GM21717 (cell line): ENCODE measurements at regions not wholly inside any gene's neighbourhood (a gene's known extent, or its start where the extent isn't known, plus 50 kb on each side); places are given as distances from the start of the nearest gene placed in this dataset.
A peak's percentile ranks its signal among the peaks of the same experiment; 100 is the strongest.

Experiments
- ATAC-seq: cut with Tn5 transposase; IDR thresholded peaks from one replicate; pipeline ENCODE4 v1.9.1; 2021; ENCODE audit warnings: mild to moderate bottlenecking, moderate library complexity; ENCODE audit not compliant: unreplicated experiment

DNA sequence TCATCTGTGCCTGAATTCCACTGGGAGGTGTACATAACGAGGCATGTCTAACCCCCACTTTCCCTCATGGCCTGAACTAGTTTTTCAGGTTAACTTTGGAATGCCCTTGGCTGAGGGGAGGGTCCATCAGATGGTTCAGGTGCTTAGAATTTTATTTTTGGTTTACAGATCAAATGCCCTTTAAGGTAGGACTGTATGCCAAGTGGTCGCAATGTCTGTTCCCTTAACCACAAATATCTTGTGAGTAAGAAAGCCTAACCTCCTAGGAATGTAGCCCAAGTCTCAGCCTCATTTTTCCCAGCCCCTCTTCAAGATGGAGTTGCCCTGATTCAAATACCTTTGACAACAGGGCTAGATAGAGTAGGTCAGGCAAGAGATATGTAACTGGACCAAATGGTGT lies 78.4 kb downstream of the RNASET2 start:
- no peak for ATAC-seq

DNA sequence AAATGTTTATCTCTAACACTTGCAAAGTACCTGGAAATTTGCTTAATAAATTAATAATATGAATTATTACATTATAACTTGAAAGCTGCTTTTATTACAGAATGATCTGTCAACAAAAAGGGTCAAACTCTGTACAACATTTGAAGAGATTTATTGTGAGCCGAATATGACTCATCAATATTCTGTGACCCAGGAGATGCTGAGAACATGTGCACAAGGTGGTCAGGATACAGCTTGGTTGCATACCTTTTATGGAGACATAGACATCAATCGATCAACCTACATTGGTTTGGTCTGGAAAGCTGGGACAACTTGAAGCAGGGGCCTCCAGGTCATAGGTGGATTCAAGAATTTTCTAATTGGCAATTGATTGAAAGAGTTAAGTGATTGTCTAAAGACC lies 79.0 kb downstream of the RNASET2 start:
- ATAC-seq = no peak

DNA sequence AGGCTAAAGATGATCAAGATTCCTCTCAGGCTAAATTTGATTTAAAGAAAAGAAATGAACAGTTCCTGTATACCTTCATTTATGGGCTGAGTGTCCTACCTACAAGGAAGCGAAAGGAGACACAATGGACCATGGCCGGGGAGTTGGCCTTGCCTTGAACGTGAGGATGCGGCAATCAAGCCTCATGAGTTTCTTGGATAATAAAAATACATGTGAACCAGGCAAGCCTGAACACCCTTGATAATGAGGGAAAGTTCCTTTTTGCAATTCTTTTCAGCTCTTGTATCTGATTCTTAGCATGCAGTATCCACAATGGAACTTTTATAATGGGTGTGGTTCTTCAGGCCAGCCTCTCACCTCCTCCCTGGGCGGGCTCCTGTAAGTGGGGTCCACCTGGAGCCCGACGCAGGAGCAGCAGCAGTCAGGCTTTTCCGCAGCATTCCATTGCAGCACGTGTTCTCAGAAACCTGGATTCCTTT lies 83.8 kb downstream of the RNASET2 start:
- no peak for ATAC-seq

DNA sequence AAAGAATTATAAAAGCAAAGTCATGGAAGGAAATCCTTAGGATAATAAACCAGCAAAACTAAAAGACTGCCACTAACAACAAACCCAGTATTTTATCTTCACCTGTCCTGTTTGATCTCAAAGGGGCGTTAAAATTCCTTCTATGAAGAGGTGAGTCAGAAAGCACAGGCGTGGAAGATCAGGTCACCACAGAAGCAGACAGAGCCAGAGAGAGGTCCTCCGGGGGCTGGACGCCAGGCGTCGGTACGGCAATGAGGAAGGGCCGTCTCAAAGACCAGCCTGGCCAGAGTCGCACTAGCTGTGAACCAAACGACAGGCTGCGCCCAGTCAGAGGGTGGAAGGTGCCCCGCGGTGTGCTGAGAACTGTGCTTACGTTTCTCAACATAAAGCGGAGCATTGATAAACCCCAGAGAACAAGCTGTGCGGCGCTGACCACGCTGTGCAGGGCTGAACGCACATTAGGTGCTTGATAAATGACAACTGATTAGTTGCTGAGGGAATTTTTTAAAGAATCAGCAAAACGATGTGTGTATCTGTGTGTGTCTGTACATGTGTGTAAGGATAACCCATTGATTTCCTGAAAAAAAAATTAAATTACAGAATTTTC lies 85.6 kb downstream of the RNASET2 start:
- no peak for ATAC-seq

DNA sequence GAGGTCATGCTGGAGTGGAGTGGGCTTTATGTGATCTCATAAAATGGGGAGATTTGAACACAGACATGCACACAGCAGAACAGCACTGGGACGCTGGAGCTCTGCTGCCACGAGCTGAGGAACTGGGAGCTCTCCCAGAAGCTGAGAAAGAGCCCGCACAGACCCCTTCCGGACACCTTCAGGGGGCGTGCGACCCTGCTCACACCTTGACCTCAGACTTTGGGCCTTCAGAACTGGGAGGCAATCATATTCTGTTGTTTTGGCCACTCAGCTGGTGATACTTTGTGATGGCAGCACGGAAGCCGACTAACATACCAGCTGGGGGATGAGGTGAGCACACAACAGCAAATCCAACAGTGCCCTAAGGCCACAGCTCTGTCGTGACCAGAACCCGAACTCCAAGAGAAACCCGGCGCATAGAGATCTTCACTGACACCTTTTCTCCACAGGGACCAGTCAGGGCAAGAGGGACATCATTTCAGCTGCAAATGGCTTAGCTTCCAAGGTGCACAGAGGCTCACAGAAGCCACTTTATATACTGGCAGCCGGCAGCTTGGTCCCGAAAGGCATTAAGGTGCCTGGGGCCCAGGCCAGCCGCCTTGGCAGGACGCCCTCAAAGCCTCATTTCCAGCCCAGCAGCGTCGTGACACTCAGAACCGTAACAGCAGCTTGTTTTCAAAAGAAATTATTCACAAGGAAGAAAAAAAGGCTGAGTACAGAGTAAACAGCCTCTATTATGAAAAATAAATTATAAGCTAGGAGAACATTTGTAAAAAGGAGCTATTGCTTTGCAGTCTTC lies 89.3 kb downstream of the RNASET2 start:
- no peak for ATAC-seq

DNA sequence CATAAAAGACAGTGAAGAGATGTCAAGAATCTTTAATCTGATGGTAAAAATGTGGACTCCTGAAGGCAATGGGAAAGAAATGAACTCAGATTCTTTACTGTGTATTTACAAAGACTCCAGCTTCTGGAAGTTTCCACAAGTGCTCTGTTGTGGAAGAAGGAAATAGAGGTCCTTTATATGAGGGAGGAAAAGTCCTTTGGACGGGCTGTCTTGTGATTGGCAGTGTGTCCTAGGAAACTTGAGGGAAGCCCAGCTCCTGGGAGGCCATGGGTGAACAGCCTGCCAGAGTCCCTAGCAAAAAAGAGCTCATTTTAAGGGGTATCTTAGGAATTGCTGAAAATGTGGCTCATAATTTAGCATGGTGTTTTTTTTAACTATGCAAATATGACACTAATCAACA lies 92.0 kb downstream of the RNASET2 start:
- ATAC-seq = no peak

DNA sequence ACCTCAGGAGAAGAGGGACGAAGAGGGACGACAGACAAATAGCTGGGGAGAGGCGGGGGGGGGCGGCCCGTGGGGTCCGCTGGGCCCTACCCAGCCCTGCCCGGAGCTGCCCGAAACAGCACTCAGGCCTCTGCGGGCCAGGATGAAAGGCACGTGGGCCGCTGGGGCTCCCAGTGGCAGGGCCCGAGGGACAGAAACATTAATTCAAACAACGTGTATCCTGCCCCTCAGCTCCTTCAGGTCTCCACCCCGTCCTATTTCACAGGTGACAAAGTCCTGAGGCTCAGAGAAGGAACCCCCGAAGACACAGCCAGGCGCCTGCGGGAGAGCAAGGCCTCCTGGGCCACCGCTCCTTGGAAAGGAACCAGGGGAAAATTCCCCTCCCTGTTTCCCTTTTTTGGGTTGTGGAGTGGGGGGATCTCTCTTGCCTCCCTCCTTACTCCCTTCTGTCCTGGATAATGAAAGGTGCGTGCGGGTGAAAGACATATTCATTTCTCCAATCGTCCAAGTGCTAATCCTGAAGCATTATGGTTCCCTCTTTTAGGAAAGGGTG lies 93.3 kb downstream of the RNASET2 start:
- peak; percentile 27 for ATAC-seq

DNA sequence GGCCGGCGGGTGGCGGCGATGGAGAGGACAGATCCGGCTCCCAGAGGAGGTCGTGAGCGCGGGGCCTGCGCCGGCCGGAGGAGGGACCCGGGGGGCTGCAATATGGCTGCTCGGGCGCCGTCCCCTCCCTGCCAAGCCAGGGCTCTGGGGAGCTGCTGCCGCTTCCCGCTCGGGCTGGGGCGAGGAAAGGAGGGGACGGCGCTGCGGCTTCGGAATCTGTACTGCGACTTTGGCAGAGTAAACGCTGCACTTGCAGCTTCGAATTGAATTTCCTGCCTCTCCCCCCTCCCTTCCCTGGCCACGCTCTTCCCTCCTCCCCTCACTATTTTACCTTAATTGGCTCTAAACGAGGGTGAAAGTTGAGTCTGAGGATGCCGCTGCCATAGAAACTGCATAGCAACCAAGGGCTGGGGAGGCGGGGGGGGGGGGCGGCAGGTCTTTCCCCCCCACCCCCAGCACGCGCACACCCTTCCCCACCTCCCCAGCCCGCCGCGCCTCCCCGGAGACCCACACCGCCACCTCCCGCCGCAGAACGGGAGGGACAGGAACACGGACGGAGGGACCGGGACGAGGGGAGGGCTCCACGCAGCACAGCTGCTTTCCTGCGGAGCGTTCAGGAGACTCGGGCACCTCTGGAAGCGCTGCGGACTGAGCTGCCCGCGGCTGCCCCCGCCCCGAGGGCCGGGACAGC lies 93.9 kb downstream of the RNASET2 start:
- ATAC-seq = peak; percentile 59

DNA sequence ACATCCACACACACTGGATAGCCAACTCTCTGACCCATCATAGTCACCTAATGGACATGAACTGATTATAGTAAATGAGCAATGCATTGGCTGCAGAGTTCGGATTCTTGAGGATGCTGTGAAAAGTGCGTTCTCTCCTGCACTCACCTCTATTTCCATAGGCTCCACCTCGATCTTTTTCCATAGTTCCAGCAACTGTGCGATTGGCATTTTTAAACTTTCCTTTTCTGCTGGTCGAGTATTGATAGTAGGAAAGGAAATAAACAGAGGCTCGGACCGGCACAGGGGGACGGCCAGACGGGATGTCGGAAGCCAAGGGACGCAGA lies 94.4 kb downstream of the RNASET2 start:
- no peak for ATAC-seq

DNA sequence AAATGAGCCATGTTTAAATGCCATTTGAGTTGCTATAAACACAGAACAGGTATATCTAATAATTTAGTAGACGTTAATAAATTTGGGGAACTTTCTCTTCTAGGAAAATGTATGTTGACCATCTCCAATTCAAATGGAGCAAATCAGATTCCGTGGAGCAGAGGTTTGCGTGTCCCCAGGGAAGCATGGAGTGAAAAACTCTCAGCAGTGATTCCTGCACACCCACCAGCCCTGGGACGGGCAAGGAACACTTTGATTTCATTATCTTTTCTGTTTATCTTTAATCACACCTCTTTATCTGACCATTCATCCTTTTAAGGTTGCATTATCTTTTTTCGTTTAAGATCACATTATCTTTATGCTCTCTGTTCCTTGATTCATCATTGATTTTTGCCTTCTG lies 95.0 kb downstream of the RNASET2 start:
- ATAC-seq = no peak

DNA sequence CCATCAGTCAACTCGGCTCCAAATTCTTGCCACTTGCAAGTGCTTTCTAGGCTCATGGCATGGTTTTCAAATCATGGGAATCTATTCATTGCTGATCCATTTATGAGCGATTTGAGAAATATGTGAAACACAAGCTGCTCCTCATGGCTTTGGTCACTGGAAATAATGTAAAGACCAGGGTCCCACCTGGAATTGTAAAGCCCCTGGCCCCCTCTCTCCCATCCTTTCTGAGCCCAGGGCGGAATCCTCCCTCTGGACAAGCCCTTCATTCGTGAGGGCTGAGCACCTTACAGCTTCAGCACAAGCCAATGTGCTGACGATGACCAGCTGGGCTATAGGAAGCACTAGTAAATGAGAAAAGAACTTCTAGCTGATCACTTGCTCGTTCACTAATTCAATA lies 96.0 kb downstream of the RNASET2 start:
- no peak for ATAC-seq

DNA sequence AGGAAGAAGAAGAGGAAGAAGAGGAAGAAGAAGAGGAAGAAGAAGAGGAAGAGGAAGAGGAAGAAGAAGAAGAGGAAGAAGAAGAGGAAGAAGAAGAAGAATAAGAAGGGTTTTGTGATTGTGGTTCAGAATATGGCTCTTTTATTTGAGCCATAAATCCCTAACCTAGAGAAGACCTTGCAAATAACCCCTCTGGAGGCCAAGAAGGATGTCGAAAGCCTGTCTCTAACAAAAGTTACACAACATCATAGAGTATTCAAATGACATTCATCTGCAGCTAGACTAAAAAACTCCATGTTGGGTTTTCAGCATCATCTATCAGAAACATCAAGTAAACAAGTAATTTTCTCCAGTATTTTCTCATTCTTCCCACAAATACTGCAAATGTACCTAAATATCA lies 100.9 kb downstream of the RNASET2 start:
- no peak for ATAC-seq

DNA sequence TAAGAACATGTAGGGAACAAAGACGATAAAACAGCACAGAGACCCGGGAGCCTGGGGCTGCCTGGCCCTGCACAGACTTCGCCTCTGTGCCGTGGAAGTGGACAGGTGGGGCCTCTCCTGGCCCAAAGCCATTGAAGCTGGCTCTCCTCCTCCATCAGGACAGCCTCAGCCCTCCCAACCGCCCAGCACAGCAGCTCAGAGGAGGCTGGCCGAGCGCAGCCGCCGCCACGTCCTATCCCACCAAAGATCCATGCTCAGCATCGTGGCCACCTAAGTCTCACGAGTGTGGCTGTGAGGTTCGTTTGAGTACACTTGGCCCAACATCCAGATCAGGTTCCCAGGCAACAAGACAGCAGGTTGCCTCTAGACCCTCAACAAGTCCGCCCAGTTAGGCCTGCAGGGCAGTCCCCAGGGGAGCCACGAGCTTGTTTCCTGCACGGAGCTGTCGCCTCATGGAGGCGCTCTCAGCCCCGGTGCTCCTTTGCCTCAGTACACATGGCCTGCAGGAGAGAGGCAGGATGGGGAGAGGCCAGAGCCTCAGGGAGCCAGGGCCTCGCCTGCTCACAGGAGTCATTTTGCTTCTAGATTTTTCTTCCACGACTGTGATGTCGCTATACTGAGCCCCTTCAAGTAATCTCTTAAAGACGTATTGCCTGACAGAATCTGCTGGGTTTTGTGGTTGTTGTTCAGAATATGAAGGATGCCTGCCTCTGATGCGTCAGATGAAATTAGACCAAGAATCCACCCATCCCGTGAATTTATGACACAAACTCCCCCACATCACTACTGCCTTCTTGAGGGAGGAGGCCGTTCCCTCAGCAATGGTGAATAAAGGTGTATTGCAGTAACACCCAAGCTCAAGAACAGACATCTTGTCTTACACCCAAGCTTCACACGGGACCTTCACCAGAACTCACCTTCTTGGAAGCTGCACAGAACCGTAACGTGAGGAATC lies 102.7 kb downstream of the RNASET2 start:
- no peak for ATAC-seq

DNA sequence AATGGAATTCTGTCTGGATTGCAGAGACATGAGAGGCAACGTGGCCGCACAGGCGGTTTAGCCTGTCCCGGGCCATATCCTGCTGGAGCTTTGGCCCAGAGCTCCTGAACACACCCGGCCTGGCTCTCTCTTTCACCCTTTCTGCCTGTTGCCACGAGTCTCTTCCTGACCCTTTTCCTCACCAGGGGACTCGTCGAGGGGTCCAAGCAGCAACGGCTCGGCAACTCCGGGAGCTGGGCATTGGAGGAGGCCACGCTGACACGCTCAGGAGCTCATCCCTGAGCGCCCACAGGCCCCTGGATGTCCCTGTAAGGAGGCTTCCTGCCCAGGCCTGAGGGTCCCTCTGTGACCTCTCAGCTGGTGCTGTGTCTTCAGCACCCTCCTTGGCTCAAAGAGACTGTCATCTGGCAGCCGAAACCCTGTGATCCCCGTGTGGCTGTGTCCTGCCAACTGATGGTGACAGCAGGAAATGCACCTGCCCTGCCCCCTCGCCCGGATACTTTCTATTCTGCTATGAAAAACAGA lies 103.8 kb downstream of the RNASET2 start:
- ATAC-seq = peak; percentile 62

DNA sequence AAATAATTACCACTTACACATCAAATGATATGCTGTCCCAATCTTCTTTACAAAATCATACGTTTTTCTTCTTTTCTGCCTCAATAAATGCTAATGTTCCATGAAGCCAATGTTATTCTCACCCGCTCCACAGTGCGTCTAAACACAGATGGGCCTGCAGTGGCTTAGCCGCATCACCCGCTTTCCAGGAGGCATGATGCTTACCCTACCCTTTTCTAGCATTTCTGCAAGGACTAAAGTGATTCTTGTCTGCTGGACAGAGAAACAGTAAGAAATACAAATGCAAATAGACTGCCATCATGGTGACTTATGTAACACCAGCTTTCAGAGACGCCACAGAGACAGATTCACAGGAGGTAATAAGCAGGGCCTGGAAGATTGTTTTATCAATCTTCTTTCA lies 104.4 kb downstream of the RNASET2 start:
- no peak for ATAC-seq

DNA sequence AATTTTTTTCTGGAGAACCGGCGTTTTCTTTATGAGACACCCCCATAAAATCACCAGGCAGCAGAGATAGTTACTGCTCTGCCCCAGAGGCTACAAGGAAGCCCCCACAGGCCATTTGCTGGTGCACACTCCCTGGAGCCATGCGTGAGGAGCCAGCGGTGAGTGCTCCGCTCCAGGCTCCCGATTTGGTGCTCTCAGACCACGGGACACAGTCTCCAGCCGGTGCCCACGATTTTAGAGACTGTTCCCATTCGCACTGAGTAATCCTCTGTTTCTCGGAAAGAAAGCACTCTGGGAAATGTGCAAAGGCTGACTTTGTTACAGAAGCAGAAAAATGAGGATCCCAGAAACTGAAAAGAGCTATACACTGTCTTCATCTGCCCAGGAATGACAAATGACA lies 104.9 kb downstream of the RNASET2 start:
- ATAC-seq = no peak

DNA sequence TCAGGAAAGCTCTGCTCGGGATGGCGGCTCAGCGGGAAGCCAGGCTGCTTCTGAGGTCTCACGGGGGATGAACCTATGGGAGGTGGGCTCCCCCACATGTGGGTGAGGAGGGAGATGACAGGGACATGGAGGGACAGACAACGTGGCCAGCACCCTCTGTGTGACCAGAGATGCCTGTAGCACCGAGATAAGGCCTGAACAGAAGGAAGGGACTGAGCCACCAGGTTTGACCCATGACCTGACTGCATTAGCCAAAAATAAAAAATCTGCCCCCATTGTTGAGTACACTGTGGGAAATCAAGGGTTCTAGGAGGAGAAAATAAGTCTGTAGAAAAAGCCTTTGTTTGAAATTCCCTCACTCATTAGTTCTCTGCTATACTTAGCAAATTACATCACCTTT lies 105.7 kb downstream of the RNASET2 start:
- no peak for ATAC-seq

DNA sequence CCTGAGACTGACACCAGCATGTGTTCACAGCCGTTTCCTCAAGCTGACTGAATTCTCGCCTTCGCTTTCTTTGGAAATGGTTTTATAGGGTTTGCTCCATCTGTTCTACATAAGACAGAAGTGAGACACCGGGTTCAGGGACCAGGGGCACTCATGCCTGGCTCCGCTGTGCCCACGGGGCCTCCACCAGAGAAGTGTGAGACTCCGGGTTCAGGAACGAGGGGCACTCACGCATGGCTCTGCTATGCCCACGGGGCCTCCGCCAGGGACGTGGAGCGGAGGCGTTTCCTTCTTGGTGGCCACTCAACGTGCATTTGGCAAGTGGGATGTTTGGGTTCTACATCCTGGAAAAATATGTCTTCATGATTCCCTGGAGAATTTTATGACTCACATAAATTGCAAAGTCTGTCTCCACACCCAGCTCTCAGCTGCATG lies 106.6 kb downstream of the RNASET2 start:
- peak; percentile 75 for ATAC-seq

DNA sequence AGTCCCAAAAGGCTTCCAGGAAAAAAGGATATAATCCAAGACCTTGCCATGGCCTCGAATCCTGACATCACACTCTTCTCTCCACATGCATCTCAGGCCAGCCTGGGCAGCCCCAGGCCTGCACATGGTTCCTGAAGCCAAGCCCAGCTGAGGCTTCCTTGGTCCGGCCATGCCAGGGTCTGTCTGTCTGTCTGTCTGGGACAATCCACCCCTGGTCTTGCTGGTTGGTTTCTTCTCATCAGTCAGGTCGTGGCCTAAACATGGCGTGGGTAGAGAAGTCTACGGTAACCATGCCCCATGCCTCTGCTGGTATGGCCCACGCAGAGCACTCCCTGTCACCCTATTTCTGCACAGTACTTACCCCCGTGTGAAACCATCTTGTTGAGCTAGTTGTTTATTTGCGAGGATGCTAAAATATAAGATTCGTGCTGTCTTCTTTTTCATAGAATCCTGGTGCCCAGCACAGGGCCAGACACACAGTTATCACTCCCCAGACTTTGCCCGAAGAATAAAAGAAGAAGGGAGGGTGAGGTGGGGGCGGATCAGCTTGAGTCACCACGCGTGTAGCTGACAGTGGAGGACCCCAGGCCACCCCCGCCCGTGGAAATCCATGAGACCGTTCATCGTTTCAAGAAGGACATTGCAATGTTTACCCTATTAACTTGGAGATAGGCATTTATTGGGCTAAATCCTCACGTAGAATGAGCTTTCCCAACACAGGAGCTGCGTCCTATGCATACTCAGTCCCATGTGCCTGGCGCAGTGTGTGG lies 107.2 kb downstream of the RNASET2 start:
- no peak for ATAC-seq
